ENCODE measurements at regions not wholly inside any gene's neighbourhood (a gene's known extent, or its start where the extent isn't known, plus 50 kb on each side); places are given as distances from the start of the nearest gene placed in this dataset.
"Not testable (repeated sequence)": the region's sequence is repeated elsewhere in the genome, so short reads cannot be mapped to it uniquely, and the experiment has no call there.

GRCh38 chr16:80910434-80910833 is 96.3 kb downstream of the CMC2 start:
- Mint-ChIP-seq H3K27ac (ENCODE audit: unreplicated experiment) (no peak overlapping the region), H3K4me3 (ENCODE audit: low read depth, unreplicated experiment) (no peak overlapping the region), H3K9me3 (ENCODE audit: low read depth, unreplicated experiment) (no peaks in the 10 kb centered on the region), H3K4me1 (ENCODE audit: low read depth, unreplicated experiment) (no peaks in the 10 kb centered on the region), H3K27me3 (ENCODE audit: unreplicated experiment) (peaks cover 46% of the 10 kb centered on the region), H3K36me3 (ENCODE audit: insufficient read depth, unreplicated experiment) (no peaks in the 10 kb centered on the region)
- no TSS peak for BruUV-seq (replicated peaks)
- no peak for DNase-seq
- no peak for TF ChIP-seq CTCF (IDR thresholded peaks at IDR 0.05; ENCODE audit: unreplicated experiment)
- intact Hi-C loops (cut with micrococcal nuclease; ENCODE audit: unreplicated experiment), result no loop called here
- CTCF ChIA-PET, result interaction anchor here (0.5 kb wide), 1 partner anchor 49 kb away, joined by 4 read pairs; no protein-coding TSS in a partner anchor

GRCh38 chr16:80909720-80910119 is 97.0 kb downstream of the CMC2 start:
- intact Hi-C loops (cut with micrococcal nuclease; ENCODE audit: unreplicated experiment), result no loop called here

GRCh38 chr16:80906169-80906568 is 100.5 kb downstream of the CMC2 start:
- intact Hi-C loops (cut with micrococcal nuclease; ENCODE audit: unreplicated experiment); H3K27ac Mint-ChIP-seq (ENCODE audit: unreplicated experiment); H3K4me3 Mint-ChIP-seq (ENCODE audit: low read depth, unreplicated experiment); DNase-seq; H3K36me3 Mint-ChIP-seq (ENCODE audit: insufficient read depth, unreplicated experiment); H3K4me1 Mint-ChIP-seq (ENCODE audit: low read depth, unreplicated experiment); CTCF ChIA-PET; BruUV-seq (replicated peaks); H3K9me3 Mint-ChIP-seq (ENCODE audit: low read depth, unreplicated experiment): not testable (repeated sequence)
- peaks cover 32% of the 10 kb centered on the region for H3K27me3 Mint-ChIP-seq (ENCODE audit: unreplicated experiment)

More at GRCh38 chr16:80909720-80910119, 97.0 kb downstream of the CMC2 start:
- H3K27ac Mint-ChIP-seq (ENCODE audit: unreplicated experiment), result no peak overlapping the region
- H3K9me3 Mint-ChIP-seq (ENCODE audit: low read depth, unreplicated experiment), result no peaks in the 10 kb centered on the region
- H3K4me3 Mint-ChIP-seq (ENCODE audit: low read depth, unreplicated experiment), result no peak overlapping the region
- H3K4me1 Mint-ChIP-seq (ENCODE audit: low read depth, unreplicated experiment), result no peaks in the 10 kb centered on the region
- BruUV-seq (replicated peaks), result no TSS peak
- H3K27me3 Mint-ChIP-seq (ENCODE audit: unreplicated experiment), result peaks cover 46% of the 10 kb centered on the region
- DNase-seq, result no peak
- no peaks in the 10 kb centered on the region for H3K36me3 Mint-ChIP-seq (ENCODE audit: insufficient read depth, unreplicated experiment)
- CTCF ChIA-PET, result no interaction called here
- no peak for TF ChIP-seq CTCF (IDR thresholded peaks at IDR 0.05; ENCODE audit: unreplicated experiment)

GRCh38 chr16:80903616-80904015 is 99.2 kb upstream of the CDYL2 start:
- Mint-ChIP-seq H3K27ac (ENCODE audit: unreplicated experiment) (no peak overlapping the region), H3K27me3 (ENCODE audit: unreplicated experiment) (peaks cover 27% of the 10 kb centered on the region), H3K9me3 (ENCODE audit: low read depth, unreplicated experiment) (no peaks in the 10 kb centered on the region), H3K4me1 (ENCODE audit: low read depth, unreplicated experiment) (no peaks in the 10 kb centered on the region), H3K36me3 (ENCODE audit: insufficient read depth, unreplicated experiment) (no peaks in the 10 kb centered on the region), H3K4me3 (ENCODE audit: low read depth, unreplicated experiment) (no peak overlapping the region)
- CTCF ChIA-PET, result no interaction called here
- intact Hi-C loops (cut with micrococcal nuclease; ENCODE audit: unreplicated experiment), result no loop called here
- TF ChIP-seq CTCF (IDR thresholded peaks at IDR 0.05; ENCODE audit: unreplicated experiment), result no peak
- no TSS peak for BruUV-seq (replicated peaks)
- DNase-seq, result no peak

- Mint-ChIP-seq H3K36me3 (ENCODE audit: insufficient read depth, unreplicated experiment) (no peaks in the 10 kb centered on the region), H3K4me1 (ENCODE audit: low read depth, unreplicated experiment) (no peaks in the 10 kb centered on the region), H3K4me3 (ENCODE audit: low read depth, unreplicated experiment) (no peak overlapping the region), H3K9me3 (ENCODE audit: low read depth, unreplicated experiment) (no peaks in the 10 kb centered on the region), H3K27ac (ENCODE audit: unreplicated experiment) (no peak overlapping the region), H3K27me3 (ENCODE audit: unreplicated experiment) (peaks cover 27% of the 10 kb centered on the region)
- DNase-seq, result no peak
- intact Hi-C loops (cut with micrococcal nuclease; ENCODE audit: unreplicated experiment), result no loop called here
- CTCF ChIA-PET, result interaction anchor here (0.5 to 0.6 kb wide), 3 partner anchors 14 to 707 kb away, joined by 3 to 9 read pairs (median 5); no protein-coding TSS in a partner anchor
- TF ChIP-seq CTCF (IDR thresholded peaks at IDR 0.05; ENCODE audit: unreplicated experiment), result no peak
- BruUV-seq (replicated peaks), result no TSS peak
Measured at GRCh38 chr16:80902306-80903110, 98.1 kb upstream of the CDYL2 start.
